NCI-H345 treated with DMSO at 0.1 percent for 48 hours (cell line): ENCODE measurements at regions not wholly inside any gene's neighbourhood (a gene's known extent, or its start where the extent isn't known, plus 50 kb on each side); places are given as distances from the start of the nearest gene placed in this dataset.
"Not testable (repeated sequence)": the region's sequence is repeated elsewhere in the genome, so short reads cannot be mapped to it uniquely, and the experiment has no call there.

Source experiments
- DNase-seq: peaks from one replicate; lab custom pipeline; 2025; ENCODE audit not compliant: unreplicated experiment; lab: John Stamatoyannopoulos, UW

GRCh38 chr2:12017499-12018157 is 271.2 kb downstream of the LPIN1 start:
- no peak for DNase-seq

GRCh38 chr2:12018726-12019125 is 272.3 kb downstream of the LPIN1 start:
- not testable (repeated sequence) for DNase-seq

DNA sequence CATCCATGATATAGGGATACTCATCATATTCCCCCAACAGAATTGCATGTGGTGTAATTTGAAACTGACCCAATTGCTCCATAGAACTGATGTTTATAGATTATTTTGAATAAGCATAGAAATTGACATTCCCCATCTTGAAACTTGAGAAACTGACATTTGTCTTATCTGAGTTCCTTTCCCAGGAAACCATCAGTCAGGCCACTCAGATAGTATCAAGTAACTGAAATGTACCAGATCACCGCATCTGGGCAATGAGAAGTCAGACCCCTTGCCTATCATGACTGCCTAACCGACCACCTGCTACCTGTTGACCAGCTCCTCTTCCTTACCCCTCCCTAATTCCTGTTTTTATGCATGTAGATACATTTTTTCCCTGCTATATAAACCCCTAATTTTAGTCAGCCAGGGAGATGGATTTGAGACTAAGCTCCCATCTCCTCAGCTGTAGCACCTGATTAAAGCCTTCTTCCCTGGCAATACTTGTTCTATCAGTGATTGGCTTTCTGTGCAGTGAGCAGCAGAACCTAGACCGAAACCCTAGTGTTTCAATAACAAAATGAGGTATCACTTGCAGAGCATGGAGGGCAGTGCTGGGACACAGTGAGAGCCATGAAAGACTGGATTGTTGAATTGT is 274.5 kb downstream of the LPIN1 start:
- no peak for DNase-seq

DNA sequence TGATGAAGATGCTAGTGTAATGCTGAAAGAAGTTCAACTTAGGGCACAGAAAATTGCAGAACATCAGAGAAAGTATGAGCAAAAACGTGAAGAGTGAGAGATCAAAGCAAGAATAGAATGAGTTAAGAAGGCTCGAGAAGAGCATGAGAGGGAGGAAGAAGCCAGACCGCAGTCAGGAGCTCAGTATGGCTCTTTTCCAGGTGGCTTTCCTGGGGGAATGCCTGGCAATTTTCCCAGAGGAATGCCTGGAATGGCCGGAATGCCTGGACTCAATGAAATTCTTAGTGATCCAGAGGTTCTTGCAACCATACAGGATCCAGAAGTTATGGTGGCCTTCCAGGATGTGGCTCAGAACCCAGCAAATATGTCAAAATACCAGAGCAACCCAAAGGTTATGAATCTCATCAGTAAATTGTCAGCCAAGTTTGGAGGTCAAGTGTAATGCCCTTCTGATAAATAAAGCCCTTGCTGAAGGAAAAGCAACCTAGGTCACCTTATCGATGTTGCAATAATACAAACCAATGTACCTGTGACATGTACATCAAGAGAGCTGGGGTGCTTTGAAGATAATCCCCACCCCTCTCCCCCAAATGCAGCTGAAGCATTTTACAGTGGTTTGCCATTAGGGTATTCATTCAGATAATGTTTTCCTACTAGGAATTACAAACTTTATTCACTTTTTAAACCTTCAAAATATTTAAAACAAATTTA is 277.9 kb downstream of the LPIN1 start:
- DNase-seq, result not testable (repeated sequence)

DNA sequence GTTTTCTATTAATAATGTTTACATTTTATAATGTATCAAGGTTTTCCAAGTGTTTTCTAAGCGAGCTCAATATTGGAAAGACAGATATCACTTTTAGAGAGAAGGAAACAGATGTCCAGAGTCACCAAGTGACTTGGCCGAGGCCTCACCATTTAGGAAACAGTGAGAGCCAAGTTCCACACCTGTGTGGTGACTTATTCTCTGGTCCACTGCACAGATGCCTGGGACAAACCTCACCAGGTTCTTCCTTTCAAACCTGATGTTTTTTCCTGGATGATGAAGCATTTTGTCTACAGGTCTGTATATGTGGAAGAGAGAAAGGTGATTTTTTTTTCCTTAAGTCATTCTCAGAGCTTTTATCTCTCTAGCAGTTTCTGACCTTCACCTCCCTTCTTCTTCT is 280.7 kb downstream of the LPIN1 start:
- DNase-seq, result no peak

DNA sequence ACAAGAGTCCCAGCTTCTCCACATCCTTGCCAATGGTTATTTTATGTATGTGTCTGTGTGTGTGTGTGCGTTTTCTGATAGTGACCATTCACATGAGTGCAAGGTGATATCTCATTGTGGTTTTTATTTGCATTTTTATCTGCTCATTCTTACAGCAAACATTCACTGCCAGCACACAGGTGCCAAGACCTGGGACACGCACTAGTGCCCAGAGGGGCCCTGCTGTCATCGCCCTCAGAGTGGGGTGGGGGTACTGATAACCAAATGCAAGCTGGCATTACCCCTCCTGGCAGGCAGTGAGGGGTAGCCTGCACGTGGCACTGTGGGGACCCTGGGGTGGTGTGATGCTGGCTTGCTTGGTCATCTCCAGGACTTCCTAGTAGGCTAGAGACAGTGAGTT is 285.4 kb downstream of the LPIN1 start:
- no peak for DNase-seq

GRCh38 chr2:12032398-12032797 is 286.0 kb downstream of the LPIN1 start:
- no peak for DNase-seq

DNA sequence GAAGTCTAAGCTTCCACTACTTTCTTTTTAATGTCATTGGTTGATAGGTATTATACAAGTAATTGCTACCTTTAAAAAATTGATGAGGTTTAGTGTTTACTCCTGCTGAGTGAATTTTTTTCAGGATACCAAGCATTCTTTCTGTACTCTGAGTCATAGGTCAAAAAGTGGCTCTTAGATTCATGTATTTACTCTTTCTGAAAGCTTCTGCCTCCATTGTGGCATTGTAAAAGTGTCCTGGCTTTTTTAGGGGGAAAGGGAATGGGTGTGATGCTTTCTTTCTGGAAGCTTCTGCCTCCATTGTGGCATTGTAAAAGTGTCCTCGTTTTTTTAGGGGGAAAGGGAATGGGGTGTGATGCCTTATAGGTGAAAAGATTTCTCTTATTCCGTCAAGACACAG is 286.5 kb downstream of the LPIN1 start:
- no peak for DNase-seq

DNA sequence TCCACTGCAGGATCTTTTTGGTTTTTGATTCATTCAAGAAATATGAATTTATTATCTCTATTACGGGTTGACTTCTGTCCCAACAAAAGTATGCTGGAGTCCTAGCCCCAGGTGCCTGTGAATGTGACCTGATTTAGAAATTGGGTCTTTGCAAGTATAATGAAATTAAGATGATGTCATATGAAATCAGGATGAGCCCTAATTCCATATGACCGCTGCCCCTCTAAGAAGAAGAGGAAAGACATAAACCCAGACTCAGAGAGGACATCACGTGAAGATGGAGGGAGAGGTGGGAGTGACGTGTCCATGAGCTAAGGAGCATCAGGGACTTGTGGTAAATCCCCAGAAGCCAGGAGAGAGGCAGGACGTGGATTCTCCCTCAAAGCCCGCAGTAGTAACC is 287.1 kb downstream of the LPIN1 start:
- DNase-seq, result no peak

DNA sequence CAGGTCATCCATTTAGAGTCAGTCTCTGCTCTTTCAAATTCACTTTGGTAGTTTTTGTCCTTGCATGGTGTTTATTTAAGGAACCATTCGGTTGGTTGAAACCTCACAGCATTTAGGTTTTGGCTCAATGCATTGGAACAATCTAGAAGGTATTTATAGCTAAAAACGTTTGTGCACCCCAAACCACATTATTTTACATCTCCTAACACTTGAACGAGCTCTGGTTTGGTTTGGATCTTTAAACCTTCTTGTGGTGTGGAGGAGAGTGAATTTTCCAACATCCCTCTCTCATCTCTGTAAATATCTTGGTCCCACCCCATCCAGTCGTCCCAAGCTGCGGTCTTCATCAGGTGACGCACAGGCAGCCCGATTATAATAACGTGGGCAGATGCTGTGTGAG is 287.9 kb downstream of the LPIN1 start:
- no peak for DNase-seq

DNA sequence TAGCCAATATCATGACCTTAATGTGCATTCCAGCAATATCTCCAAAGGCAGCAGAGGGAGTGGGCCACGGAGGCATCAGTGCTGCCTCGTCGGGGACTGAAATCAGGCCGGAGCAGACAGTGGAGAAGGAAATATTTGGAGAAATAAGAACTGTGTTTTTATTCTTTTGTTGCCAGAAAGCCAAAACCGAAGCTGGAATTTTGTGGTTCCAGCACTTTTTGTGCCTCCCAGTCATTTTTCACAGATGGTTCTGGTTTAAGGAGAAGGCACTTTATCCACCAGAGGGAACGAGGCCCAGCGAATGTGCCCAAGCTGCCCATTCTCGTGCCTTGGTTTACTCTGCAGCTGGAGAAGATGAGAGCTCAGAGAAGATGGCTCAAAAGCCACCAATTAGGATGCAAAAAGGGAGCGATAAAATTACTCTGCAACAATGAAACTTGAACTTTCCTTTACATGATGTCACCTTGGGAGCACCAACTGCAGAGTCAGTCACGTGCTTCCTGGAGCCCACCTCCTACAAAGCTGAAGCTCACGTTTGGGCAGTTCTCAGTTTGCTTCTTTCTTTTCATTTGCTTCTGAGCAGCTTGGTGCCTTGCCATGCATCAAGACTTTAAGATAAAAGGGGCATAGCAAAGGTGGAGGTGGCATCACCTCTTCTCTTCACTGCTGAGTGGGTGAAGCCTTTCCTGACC is 288.7 kb downstream of the LPIN1 start:
- DNase-seq, result no peak

DNA sequence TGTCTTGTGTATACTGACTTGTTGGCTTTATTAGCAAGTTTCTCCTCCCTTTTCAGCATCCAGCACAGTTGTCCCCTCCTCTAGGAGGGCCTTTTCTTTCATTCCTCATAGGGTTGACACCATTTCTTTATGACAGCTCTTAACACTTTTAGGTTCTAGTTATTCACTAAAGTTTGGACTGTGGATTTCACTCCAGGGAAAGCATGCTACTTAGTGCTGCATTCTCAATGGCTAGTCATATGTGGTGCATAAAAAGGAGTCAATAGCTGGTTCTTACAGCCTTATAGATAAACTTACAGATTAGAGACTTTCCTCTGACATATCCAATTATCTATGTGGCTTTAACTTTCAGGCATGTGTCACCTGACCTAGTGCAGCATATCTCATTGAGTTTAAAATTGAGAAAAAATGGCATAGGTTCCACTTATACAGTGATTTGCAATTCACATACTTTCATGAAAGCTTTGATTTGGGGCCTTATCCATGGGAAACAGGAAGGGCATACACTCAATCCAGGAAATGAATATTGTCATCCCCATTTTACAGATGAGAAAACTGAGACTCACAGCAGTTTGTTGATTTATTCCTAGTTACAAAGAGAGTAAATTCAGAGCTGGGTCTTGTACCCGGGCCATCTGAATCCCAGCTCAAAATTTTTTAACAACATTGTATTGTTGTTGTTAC is 289.7 kb downstream of the LPIN1 start:
- DNase-seq, result no peak

- no peak for DNase-seq
Measured at GRCh38 chr2:12036640-12036983, 290.2 kb downstream of the LPIN1 start.

DNA sequence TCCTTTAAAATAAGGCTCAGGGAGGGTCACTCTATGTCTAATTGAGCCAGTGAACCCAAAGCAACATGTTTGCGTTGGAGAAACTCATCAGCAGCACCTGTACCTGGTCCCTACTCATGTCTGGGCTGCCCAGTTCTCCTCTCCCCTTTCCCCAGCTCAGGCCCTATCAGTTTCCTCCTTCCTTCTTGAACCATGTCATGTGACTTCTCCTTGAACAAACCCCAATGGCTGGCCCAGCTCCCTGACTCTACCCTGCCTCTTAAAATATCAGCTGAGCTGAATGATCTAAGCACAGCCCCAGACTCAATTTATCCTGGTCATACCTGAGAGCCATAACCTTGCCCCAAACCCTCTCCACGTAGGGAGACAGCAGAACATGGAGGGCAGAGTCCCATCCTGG is 290.9 kb downstream of the LPIN1 start:
- no peak for DNase-seq

DNA sequence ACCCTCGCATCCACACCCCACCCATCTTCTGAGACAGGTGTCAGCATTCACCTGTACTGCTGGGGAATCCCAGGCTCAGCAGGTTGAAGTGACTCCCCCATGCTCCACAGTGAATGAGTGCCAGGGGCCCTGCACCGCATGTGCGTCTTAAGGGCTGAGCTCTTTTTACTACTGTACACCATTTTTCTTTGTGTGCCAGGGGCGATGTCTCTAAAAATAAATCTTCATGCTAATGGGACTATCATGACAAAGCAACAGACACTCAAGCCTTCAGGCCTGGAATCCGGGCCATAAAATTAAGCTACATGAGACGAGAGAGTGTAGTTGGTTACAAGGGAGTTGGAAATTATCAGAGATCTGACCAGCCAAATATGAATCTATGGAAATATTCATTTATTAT is 294.8 kb downstream of the LPIN1 start:
- DNase-seq, result no peak

GRCh38 chr2:12043131-12043530 is 296.7 kb downstream of the LPIN1 start:
- no peak for DNase-seq

GRCh38 chr2:12044857-12045256 is 298.4 kb downstream of the LPIN1 start:
- no peak for DNase-seq

- DNase-seq, result no peak
Measured at GRCh38 chr2:12045864-12046291, 299.4 kb downstream of the LPIN1 start.

GRCh38 chr2:12046641-12047040 is 300.2 kb downstream of the LPIN1 start:
- no peak for DNase-seq

DNA sequence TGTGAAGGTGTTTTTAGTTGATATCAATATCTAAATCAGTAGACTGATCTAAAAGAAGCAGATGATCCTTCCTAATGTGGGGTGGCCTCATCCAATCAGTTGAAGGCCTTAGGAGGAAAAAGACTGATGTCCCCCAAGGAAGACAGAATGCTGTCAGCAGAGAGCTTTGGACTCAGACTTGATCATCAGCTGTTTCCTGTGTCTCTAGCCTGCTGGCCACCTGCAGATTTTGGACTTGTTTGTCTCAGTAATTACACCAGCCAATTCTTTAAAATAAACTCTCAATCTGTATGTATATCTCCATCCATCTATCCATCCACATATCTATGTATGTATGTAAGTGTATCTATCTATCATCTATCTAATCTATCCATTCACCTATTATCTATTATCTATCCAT is 301.3 kb downstream of the LPIN1 start:
- DNase-seq, result no peak

- DNase-seq, result no peak
Measured at GRCh38 chr2:12048550-12048949, 302.1 kb downstream of the LPIN1 start.
